Amniotic stem cell (primary cell): ENCODE measurements at regions not wholly inside any gene's neighbourhood (a gene's known extent, or its start where the extent isn't known, plus 50 kb on each side); places are given as distances from the start of the nearest gene placed in this dataset.
"Not testable (repeated sequence)": the region's sequence is repeated elsewhere in the genome, so short reads cannot be mapped to it uniquely, and the experiment has no call there.

Experiments used
- DNase-seq: peaks from one replicate; lab custom pipeline; 2025; lab: John Stamatoyannopoulos, UW

GRCh38 chr1:25171013-25171412, 61.3 kb downstream of the SYF2 start:
- DNase-seq: not testable (repeated sequence)

- DNase-seq: no peak
These were observed 61.9 kb downstream of the SYF2 start for GRCh38 chr1:25170439-25170838.

- DNase-seq: no peak
These were observed 62.7 kb downstream of the SYF2 start for GRCh38 chr1:25169610-25170009.

GRCh38 chr1:25169168-25169567, 63.1 kb downstream of the SYF2 start:
- DNase-seq: no peak

- DNase-seq: no peak
These were observed 63.9 kb downstream of the SYF2 start for GRCh38 chr1:25168193-25169071.

- no peak for DNase-seq
These were observed 64.8 kb downstream of the SYF2 start for GRCh38 chr1:25167269-25168192.

GRCh38 chr1:25166847-25167246, 65.5 kb downstream of the SYF2 start:
- no peak for DNase-seq

- DNase-seq: no peak
These were observed 68.3 kb downstream of the SYF2 start for GRCh38 chr1:25163986-25164385.

- no peak for DNase-seq
These were observed 70.3 kb downstream of the SYF2 start for GRCh38 chr1:25161981-25162380.

GRCh38 chr1:25157846-25158245, 74.5 kb downstream of the SYF2 start:
- DNase-seq: no peak

- no peak for DNase-seq
These were observed 81.3 kb downstream of the SYF2 start for GRCh38 chr1:25150985-25151495.

GRCh38 chr1:25148673-25149300, 83.5 kb downstream of the SYF2 start:
- DNase-seq: no peak

- DNase-seq: no peak
These were observed 85.8 kb downstream of the SYF2 start for GRCh38 chr1:25146451-25146855.

- no peak for DNase-seq
These were observed 86.4 kb downstream of the SYF2 start for GRCh38 chr1:25145775-25146393.

- no peak for DNase-seq
These were observed 92.1 kb downstream of the SYF2 start for GRCh38 chr1:25140073-25140797.

- no peak for DNase-seq
These were observed 94.5 kb downstream of the SYF2 start for GRCh38 chr1:25137521-25138395.

- DNase-seq: no peak
These were observed 95.2 kb downstream of the SYF2 start for GRCh38 chr1:25137106-25137505.

GRCh38 chr1:25135909-25136308, 96.4 kb downstream of the SYF2 start:
- no peak for DNase-seq

GRCh38 chr1:25134801-25135461, 97.4 kb downstream of the SYF2 start:
- no peak for DNase-seq
